ENCODE measurements at regions not wholly inside any gene's neighbourhood (a gene's known extent, or its start where the extent isn't known, plus 50 kb on each side); places are given as distances from the start of the nearest gene placed in this dataset.

- TF ChIP-seq EZH2 (optimal IDR thresholded peaks at IDR 0.05; ENCODE audit: low read depth, low read length): no peak
- no peak for TF ChIP-seq EZH2phosphoT487 (IDR thresholded peaks at IDR 0.05; ENCODE audit: low read length)
- no peak for TF ChIP-seq CTCF (IDR thresholded peaks at IDR 0.05; ENCODE audit: low read length)
These were observed 109.7 kb upstream of the IER5L start for GRCh38 chr9:129287619-129288305.

Measured in MM.1S (cell line).